CD4-positive, alpha-beta T cell treated with Interferon alpha-2 for 1 hour (primary cell): ENCODE measurements at regions not wholly inside any gene's neighbourhood (a gene's known extent, or its start where the extent isn't known, plus 50 kb on each side); places are given as distances from the start of the nearest gene placed in this dataset.
"Not testable (repeated sequence)": the region's sequence is repeated elsewhere in the genome, so short reads cannot be mapped to it uniquely, and the experiment has no call there.

Source experiments
- DNase-seq, 2 donors: peaks; one replicate each; pipeline ENCODE4 v3.0.0-alpha.2; 2020 to 2022

GRCh38 chr5:162638849-162639248 is 571.3 kb downstream of the GABRG2 start:
- DNase-seq, result no peak

- no peak for DNase-seq
Measured at GRCh38 chr5:162641142-162641813, 573.7 kb downstream of the GABRG2 start.

DNA sequence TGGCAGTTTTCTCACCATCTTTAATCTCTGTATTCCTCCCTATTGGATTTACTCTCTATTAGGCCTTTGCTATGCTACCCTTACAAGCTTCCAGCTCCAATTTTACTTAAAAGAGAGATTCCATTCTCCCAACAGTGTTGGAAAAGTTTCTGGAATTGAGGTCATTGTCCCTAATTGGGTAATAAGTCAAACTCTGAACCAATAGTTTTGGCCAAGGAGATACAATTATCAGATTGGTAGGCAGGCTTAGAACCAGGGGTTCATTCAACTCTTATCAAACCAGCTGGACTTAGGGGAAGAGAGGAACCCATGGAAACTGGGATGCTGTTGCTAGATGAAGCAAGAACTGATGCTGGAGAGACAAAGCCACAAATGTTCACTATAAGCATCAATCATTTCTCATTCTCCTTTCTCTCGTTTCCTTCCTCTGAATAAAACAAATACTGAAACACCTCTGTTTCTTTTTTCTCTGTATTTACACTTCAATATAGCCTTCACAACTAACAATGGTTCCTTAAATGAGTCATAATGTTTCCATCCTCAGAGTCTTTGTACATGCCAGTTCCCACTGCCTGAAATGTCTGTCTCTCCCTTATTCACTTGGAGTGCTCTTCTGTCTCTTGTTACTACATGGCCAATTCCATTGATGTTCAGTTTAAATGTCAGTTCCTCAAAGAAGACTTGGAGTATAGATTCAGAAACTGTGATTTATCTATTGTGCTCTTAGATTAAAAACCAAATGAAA is 587.3 kb downstream of the GABRG2 start:
- no peak for DNase-seq

- DNase-seq, result no peak
Measured at GRCh38 chr5:162657076-162657475, 589.5 kb downstream of the GABRG2 start.

- no peak for DNase-seq
Measured at GRCh38 chr5:162664846-162665245, 597.3 kb downstream of the GABRG2 start.

GRCh38 chr5:162668926-162669325 is 601.4 kb downstream of the GABRG2 start:
- no peak for DNase-seq

GRCh38 chr5:162672061-162672460 is 604.5 kb downstream of the GABRG2 start:
- DNase-seq, result no peak

GRCh38 chr5:162683284-162683683 is 615.7 kb downstream of the GABRG2 start:
- no peak for DNase-seq

- DNase-seq, result no peak
Measured at GRCh38 chr5:162684145-162684544, 616.6 kb downstream of the GABRG2 start.

DNA sequence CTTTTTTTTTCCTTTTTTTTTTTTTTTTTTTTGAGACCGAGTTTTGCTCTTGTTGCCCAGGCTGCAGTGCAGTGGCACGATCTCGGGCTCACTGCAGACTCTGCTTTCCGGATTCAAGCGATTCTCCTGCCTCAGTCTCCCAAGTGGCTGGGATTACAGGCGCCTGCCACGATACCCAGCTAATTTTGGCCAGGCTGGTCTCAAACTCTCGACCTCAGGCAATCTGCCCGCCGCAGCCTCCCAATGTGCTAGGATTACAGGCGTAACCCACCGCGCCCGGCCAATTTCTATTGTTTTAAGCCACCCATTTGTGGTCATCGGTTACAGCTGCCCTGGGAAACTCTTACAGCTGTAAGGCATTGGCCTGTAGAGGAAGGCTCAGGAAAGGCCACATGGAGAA is 617.7 kb downstream of the GABRG2 start:
- DNase-seq, result no peak

DNA sequence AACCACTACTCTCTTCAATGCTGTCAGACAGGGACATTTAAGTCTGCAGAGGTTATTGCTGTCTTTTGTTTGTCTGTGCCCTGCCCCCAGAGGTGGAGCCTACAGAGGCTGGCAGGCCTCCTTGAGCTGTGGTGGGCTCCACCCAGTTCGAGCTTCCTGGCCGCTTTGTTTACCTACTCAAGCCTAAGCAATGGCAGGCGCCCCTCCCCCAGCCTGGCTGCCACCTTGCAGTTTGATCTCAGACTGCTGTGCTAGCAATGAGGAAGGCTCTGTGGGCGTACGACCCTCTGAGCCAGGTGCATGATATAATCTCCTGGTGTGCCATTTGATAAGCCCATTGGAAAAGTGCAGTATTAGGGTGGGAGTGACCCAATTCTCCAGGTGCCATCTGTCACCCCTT is 628.7 kb downstream of the GABRG2 start:
- not testable (repeated sequence) for DNase-seq

- DNase-seq, result no peak
Measured at GRCh38 chr5:162699361-162699760, 631.8 kb downstream of the GABRG2 start.

DNA sequence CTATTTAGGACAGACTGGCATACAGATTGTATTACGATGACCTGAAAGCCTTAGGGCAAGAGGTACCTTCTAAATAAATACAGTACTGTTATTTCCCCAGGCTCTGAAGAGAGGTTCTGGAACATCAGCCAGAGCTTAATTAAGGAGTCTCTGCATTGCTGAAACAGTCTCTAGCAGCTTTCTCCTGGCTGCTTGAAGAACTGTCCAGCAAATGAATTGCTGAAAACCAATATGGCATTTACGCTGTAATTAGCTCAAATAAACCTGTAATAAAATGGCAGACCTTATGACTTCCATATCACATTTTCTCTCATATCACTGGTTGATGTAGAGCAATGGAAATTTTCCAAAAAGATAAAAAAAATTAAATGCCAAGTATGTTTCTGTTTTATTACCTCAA is 636.3 kb downstream of the GABRG2 start:
- no peak for DNase-seq

DNA sequence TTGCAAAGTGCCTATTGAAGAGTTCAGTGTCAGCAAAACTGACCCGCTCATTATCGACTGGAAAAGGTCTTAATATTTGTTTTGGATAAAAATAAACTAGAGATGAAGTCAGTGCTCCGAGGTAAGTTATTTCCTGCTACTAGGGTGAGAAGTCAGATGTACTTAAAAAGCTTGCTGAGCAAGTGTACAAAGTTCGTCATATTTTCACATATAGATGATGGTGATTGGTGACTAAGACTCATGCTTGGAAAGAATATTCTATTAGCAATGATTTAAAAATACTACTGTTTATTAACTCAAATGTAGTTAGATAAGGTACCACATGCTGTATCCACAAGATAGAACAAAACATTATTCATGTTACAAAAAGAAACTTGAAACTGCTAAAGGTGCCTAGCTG is 643.7 kb downstream of the GABRG2 start:
- DNase-seq, result no peak

- no peak for DNase-seq
Measured at GRCh38 chr5:162719720-162720119, 652.1 kb downstream of the GABRG2 start.

DNA sequence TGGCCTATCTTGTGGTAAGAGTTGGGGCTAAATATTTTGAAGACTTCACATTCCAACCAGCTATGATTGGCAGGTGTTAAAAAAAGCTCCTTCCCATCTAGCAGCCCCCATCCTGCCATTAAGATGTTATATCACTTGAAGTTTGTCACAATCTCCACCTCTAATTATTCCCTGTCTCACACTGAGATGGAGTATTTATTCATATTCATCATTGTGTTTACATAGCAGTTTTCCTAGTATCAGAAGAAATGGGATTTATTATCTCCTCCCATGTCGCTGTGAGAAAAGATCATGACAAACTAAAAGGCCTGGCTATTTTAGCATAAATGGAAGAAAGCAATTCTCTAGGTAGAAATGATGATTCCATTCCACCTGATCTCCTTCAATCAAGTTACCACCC is 653.6 kb downstream of the GABRG2 start:
- no peak for DNase-seq

GRCh38 chr5:162752612-162753011 is 684.8 kb upstream of the CCNG1 start:
- no peak for DNase-seq

DNA sequence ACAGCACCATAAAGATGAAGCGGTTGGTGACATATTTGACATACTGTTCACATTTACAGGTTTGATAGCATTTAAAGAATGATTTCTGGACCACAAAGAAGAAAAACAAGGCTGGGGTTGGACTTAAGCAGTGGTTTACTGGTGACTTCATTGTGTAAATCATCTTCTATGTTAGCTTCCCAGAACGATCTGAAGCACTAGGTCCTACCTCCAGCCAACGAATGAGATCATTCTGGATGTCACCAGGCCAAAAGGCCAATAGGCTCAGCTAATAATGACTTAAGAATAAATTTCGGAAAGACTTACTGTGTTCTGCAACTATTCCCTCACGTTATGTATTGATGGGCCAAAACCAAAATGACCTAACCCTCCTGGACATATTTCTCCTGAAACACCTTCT is 675.3 kb upstream of the CCNG1 start:
- no peak for DNase-seq

DNA sequence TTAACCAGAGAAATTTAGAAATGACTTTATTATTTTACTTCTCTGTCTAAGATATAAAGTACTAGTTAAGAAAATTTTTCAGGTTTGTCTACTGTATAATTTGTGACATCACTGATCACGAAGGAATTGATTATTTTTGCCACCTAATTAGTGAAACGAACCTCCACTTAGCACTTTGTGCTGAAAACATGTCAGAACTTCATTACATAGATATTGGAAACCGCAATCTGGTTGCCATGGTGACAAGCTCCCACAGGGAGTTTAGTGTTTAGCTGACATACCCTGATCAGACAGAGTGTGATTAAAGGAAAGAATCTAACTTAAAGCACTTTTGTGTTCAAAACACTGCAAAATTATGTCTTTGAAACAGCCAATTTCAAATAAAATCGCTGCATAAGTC is 668.4 kb upstream of the CCNG1 start:
- no peak for DNase-seq

DNA sequence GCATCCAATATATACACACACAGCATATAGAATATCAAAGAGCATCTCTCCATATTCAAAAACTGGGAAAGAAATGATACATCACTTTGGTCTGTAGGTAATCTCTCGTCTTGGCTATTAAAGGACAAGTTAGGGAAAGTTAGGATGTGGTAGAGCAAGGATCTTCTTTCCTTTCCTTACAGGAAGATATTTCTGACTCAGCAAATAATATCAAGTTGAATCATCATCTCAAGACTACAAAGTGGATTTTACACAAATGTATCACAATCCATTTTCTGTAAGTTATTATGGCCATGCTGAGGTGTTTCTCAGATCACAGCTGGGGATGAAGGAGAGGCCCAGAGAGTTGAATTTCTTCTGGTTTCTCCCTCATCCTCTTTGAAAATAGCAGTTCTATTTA is 651.7 kb upstream of the CCNG1 start:
- no peak for DNase-seq

DNA sequence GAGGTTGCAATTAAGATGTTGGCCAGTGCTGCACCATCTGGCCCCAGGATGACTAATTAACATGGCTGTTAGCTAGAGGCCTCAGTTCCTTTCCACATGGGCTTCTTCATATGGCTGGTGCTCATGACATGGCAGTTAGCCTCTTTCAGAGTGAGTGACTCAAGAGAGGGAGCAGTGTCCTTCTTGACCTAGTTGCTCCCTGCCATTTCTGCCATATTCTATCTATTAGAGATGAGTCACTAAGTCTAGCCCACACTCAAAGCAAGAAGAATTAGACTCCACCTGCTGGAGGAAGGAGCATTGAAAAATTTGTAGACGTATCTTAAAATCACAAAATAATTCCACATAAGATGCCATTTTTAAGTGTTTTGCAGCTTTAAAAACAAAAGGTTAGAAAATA is 651.2 kb upstream of the CCNG1 start:
- DNase-seq, result no peak

- no peak for DNase-seq
Measured at GRCh38 chr5:162796507-162796906, 640.9 kb upstream of the CCNG1 start.

DNA sequence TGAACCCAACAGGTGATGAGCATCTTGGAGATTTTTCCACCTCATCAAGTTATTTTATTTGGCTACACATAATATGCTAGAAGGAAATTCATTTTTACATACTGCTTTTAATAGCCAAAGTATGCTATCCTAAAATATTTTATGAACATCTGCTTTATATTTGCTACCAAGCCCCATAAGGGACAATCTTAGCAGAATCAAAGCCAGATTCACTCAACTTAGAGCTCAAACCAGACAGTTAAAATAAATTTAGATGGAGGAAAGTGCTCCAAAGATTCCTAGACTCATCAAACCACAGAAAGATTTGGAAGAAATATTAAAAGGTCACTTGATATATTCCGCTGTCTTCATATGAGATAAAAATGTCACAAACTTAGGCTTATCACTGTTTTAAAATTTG is 637.1 kb upstream of the CCNG1 start:
- DNase-seq, result no peak

DNA sequence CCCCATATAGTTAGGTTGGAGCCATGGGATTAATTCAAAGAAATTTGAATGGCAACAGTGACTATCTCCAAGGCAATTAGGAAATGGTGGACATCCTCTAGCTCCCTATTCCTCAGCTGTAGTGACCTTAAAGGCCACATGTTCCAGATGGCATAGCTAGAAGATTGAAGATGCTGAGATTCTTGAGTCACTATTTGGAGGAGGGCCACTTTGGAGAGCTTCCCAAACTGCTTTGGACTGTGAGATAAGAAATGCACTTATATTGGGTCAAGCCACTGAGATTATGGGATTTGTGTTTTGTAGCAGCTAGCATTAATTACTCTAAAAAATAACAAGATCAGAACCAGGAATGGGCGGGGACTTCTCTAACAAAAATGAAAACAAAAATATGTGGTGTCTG is 636.2 kb upstream of the CCNG1 start:
- no peak for DNase-seq

- DNase-seq, result no peak
Measured at GRCh38 chr5:162806195-162806594, 631.2 kb upstream of the CCNG1 start.
